ENCODE measurements at regions not wholly inside any gene's neighbourhood (a gene's known extent, or its start where the extent isn't known, plus 50 kb on each side); places are given as distances from the start of the nearest gene placed in this dataset.
A peak's percentile ranks its signal among the peaks of the same experiment; 100 is the strongest.
"Not testable (repeated sequence)": the region's sequence is repeated elsewhere in the genome, so short reads cannot be mapped to it uniquely, and the experiment has no call there.

DNA sequence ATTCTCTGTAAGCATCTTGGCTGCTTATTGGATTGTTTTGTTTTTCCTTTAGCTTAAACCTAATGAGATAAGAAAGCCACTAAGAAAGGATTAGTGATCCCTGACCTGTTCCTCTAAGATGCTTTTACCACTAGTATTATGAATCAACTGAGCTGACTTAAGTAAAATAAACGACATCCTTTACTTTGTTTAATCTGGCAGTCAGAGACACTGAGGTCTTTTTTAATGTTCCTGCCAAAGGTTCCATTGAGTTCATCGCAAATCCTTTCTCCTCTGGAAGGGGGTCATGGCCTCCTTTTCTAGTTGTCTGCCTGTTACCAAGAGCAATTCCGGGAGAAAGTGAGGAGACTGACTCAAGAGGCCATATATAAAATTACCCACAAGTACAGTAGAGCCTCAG is 1038.3 kb upstream of the SLIT2 start:
- DNase-seq (ENCODE audit: insufficient read length, low spot score) (no peak), FAIRE-seq (peak; percentile 99)
- TF ChIP-seq, protein P1, sequence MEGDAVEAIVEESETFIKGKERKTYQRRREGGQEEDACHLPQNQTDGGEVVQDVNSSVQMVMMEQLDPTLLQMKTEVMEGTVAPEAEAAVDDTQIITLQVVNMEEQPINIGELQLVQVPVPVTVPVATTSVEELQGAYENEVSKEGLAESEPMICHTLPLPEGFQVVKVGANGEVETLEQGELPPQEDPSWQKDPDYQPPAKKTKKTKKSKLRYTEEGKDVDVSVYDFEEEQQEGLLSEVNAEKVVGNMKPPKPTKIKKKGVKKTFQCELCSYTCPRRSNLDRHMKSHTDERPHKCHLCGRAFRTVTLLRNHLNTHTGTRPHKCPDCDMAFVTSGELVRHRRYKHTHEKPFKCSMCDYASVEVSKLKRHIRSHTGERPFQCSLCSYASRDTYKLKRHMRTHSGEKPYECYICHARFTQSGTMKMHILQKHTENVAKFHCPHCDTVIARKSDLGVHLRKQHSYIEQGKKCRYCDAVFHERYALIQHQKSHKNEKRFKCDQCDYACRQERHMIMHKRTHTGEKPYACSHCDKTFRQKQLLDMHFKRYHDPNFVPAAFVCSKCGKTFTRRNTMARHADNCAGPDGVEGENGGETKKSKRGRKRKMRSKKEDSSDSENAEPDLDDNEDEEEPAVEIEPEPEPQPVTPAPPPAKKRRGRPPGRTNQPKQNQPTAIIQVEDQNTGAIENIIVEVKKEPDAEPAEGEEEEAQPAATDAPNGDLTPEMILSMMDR (IDR thresholded peaks at IDR 0.05; ENCODE audit: insufficient read depth, missing control alignments), result no peak

DNA sequence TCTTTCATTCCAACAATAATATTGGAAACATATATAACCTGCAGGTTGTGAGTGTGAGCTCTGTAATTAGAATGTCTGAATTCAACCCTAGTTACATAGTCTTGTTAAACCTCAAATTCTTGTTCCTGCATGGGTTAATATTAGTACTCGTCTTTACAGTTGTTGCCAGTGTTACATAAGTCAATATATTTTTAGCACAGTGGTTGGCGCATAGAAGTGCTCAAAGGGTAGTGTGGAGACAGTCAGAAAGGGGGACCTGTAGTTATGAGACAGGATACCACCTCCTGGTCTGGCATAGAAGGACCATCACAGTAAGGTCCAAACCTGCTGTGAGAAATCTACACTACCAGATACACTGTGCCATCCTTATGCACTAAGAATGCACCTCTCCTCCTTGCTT is 1045.9 kb upstream of the SLIT2 start:
- DNase-seq (ENCODE audit: insufficient read length, low spot score) (no peak), FAIRE-seq (no peak)
- TF ChIP-seq, protein P1 (IDR thresholded peaks at IDR 0.05; ENCODE audit: insufficient read depth, missing control alignments), result no peak

DNA sequence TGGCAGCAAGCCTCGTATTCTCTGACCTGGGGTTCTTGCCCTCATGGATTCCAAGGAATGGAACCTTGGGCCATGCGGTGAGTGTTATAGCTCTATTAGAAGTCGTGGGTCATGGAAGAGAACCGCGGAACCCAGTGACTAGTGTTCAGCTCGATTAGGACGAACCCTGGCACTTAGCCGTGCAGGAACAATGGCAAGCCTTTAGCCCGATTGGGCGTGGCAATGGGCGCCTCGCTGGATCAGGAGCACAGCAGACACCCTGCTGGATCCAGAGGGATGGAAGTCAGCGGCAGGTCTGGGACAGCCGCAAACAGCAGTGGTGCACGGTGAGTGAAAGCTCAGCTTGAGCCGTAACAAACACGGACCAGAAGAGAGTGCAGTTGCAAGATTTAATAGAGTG is 1053.9 kb upstream of the SLIT2 start:
- not testable (repeated sequence) for DNase-seq (ENCODE audit: insufficient read length, low spot score); FAIRE-seq

DNA sequence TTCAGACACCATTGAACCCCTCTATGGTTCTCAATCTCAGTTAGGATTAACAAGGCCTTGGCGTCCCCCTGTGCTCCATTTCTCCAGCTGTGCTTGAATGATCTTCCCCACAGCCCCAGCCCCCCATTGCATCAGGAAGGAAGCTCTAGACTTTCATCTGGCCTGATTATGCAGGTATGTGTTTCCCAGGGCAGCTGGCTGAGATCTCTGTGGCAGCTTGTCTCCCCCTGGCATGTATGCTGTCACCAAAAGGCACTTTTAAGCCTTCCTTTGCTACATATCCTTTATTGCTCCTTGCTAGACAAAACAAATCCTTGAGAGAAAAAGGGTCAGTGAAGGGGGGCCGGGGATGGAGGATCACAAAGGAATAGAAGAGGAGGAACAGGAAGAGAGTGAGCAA is 1056.0 kb upstream of the SLIT2 start:
- TF ChIP-seq, protein P1 (IDR thresholded peaks at IDR 0.05; ENCODE audit: insufficient read depth, missing control alignments), result no peak
- DNase-seq (ENCODE audit: insufficient read length, low spot score), result no peak
- FAIRE-seq, result no peak

DNA sequence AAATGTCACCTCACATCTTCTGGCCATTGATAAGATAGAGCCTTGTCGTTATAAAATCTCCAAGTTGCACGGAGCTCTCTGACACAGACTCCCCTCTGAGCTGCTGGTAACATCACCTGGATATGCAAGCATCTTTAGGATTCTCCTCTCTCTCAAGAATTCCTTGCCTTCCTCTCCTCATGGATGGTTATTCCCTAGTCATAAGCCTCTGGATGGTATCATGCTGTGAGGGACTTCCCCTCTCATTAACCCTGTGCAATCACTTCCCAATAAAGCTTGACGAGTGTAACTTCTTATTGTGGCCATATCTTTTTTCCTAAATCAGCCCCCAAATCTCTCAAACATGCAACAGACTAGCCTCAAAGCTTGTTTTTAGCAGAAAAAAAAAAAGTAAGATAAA is 1057.0 kb upstream of the SLIT2 start:
- no peak for FAIRE-seq
- TF ChIP-seq, protein P1 (IDR thresholded peaks at IDR 0.05; ENCODE audit: insufficient read depth, missing control alignments), result no peak
- DNase-seq (ENCODE audit: insufficient read length, low spot score), result no peak

DNA sequence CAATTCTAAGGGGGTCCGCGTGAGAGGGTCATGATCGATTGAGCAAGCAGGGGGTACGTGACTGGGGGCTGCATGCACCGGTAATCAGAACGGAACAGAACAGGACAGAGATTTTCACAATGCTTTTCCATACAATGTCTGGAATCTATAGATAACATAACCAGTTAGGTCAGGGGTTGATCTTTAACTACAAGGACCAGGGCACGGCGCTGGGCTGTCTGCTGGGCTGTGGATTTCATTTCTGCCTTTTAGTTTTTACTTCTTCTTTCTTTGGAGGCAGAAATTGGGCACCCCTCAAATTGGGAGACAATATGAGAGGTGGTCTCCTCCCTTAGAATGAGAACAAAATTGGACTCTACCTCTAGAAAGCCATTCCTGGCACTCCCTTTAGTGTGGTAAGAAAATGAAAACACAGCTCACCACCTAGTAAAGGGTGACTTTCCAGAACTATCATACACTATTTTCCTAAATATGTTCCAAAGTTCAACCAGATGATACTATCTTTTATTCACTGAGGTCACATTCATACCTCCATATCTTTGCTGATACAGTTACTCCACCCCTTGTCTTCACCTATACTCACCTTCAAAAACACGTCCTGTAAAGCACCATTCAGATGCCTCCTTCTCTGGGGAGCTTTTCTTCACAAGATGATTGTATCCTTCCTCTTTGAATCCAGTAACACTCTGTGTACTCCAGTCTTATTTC is 1058.3 kb upstream of the SLIT2 start:
- TF ChIP-seq, protein P1 (IDR thresholded peaks at IDR 0.05; ENCODE audit: insufficient read depth, missing control alignments), result no peak
- DNase-seq (ENCODE audit: insufficient read length, low spot score) (no peak), FAIRE-seq (no peak)

DNA sequence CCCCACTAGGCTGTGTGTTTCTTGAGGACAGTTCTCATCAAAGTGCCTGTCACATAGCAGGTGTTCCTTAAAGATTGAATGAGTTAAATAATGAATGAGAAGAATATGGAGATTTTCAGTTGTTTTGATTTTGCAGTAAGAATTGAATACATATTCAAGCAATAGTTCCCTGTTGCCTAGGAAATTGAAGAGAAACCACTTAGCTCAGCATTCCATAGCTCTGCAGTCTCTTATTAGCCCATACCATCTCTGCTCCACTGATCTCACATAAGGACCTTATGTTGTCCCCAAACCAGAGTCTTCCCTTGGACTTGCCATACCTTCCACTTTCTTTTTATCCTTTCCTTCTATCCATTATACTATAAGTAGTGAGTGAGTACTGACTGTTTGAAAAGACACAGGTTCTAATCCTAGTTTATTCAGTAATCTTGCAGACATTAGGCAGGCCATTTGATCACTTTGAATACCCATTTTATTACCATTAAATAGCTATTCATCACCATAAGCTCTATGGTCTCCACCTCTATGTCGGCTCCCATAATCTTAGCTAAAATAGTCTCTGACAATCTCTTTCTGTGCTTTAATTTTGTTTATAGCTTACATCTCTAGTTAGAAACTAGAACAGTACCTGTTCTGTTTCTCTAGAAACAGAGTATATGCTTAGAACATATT is 1059.6 kb upstream of the SLIT2 start:
- TF ChIP-seq, protein P1 (IDR thresholded peaks at IDR 0.05; ENCODE audit: insufficient read depth, missing control alignments), result no peak
- DNase-seq (ENCODE audit: insufficient read length, low spot score) (no peak), FAIRE-seq (no peak)
